Astrocyte (in vitro differentiated cells and primary cell): ENCODE measurements at regions not wholly inside any gene's neighbourhood (a gene's known extent, or its start where the extent isn't known, plus 50 kb on each side); places are given as distances from the start of the nearest gene placed in this dataset.

Source experiments
- DNase-seq: peaks from one replicate; pipeline ENCODE4 v3.0.0-alpha.2; 2010; ENCODE audit warnings: low read depth
- FAIRE-seq: peaks from 2 replicates; lab custom pipeline; 2011; peaks lifted over from hg19 to GRCh38; lab: Jason Lieb, UNC
- H2AFZ ChIP-seq: 2 replicates; pipeline ENCODE4 v1.6.0; 2012; ENCODE audit warnings: low read depth, low read length, inconsistent platforms
- H3K27ac ChIP-seq: 2 replicates; pipeline ENCODE4 v1.5.1; 2011; ENCODE audit warnings: low read depth, low read length, inconsistent platforms
- H3K27me3 ChIP-seq: 2 replicates; pipeline ENCODE4 v1.6.0; 2011; ENCODE audit warnings: low read length, inconsistent platforms; ENCODE audit not compliant: insufficient read depth
- H3K36me3 ChIP-seq: 2 replicates; pipeline ENCODE4 v1.5.1; 2011; ENCODE audit warnings: low read length, inconsistent platforms; ENCODE audit not compliant: insufficient read depth
- H3K4me1 ChIP-seq: 2 replicates; pipeline ENCODE4 v1.5.1; 2011; ENCODE audit warnings: low read length, inconsistent platforms; ENCODE audit not compliant: insufficient read depth
- H3K4me2 ChIP-seq: 2 replicates; pipeline ENCODE4 v1.6.0; 2012; ENCODE audit warnings: low read length, inconsistent platforms
- H3K4me3 ChIP-seq: 2 replicates; pipeline ENCODE4 v1.5.1; 2011; ENCODE audit warnings: low read depth, mild to moderate bottlenecking, low read length, inconsistent platforms; ENCODE audit not compliant: insufficient read depth
- H3K79me2 ChIP-seq: 2 replicates; pipeline ENCODE4 v1.6.0; 2012; ENCODE audit warnings: mild to moderate bottlenecking, low read length, inconsistent platforms; ENCODE audit not compliant: insufficient read depth
- H3K9ac ChIP-seq: 2 replicates; pipeline ENCODE4 v1.6.0; 2012; ENCODE audit warnings: mild to moderate bottlenecking, low read length, inconsistent platforms
- H3K9me3 ChIP-seq: 2 replicates; pipeline ENCODE4 v1.5.1; 2012; ENCODE audit warnings: low read depth, mild to moderate bottlenecking, low read length, inconsistent platforms; ENCODE audit not compliant: insufficient read depth
- H4K20me1 ChIP-seq: 2 replicates; pipeline ENCODE4 v1.6.0; 2012; ENCODE audit warnings: low read length, inconsistent platforms; ENCODE audit not compliant: insufficient read depth
- H3K27ac Mint-ChIP-seq: one replicate; pipeline ENCODE4 v1.8.0; 2021; ENCODE audit warnings: mild to moderate bottlenecking, mixed read lengths; ENCODE audit not compliant: unreplicated experiment
- H3K27me3 Mint-ChIP-seq: one replicate; pipeline ENCODE4 v1.8.0; 2021; ENCODE audit warnings: low read depth, mixed read lengths; ENCODE audit not compliant: unreplicated experiment
- H3K36me3 Mint-ChIP-seq: one replicate; pipeline ENCODE4 v1.8.0; 2021; ENCODE audit warnings: low read depth, mixed read lengths; ENCODE audit not compliant: unreplicated experiment
- H3K4me1 Mint-ChIP-seq: one replicate; pipeline ENCODE4 v1.8.0; 2021; ENCODE audit warnings: low read depth, mixed read lengths; ENCODE audit not compliant: unreplicated experiment
- H3K4me3 Mint-ChIP-seq: one replicate; pipeline ENCODE4 v1.8.0; 2021; ENCODE audit warnings: mild to moderate bottlenecking, moderate library complexity, mixed read lengths; ENCODE audit not compliant: unreplicated experiment
- H3K9me3 Mint-ChIP-seq: one replicate; pipeline ENCODE4 v1.8.0; 2021; ENCODE audit warnings: mild to moderate bottlenecking, mixed read lengths; ENCODE audit not compliant: unreplicated experiment
- CTCF ChIP-seq: IDR thresholded peaks from 2 replicates; pipeline ENCODE4 v1.5.1; 2011; ENCODE audit warnings: low read depth, mild to moderate bottlenecking, inconsistent platforms, low read length, moderate library complexity; ENCODE audit not compliant: insufficient read depth
- EZH2 ChIP-seq: IDR thresholded peaks from 2 replicates; pipeline ENCODE4 v1.6.1; 2012; ENCODE audit warnings: mild to moderate bottlenecking, low read length, inconsistent platforms; ENCODE audit not compliant: insufficient read depth

- H3K4me1 ChIP-seq = no peaks in the 10 kb centered on the region
- TF ChIP-seq CTCF (no peak), EZH2 (no peak)
- H3K79me2 ChIP-seq = no peaks in the 10 kb centered on the region
- H3K27ac ChIP-seq = no peak overlapping the region
- peaks cover 3% of the 10 kb centered on the region for H3K27me3 ChIP-seq
- no peak overlapping the region for H3K4me2 ChIP-seq
- no peak overlapping the region for H3K27ac Mint-ChIP-seq
- H3K36me3 Mint-ChIP-seq = no peaks in the 10 kb centered on the region
- peaks cover 2% of the 10 kb centered on the region for H3K4me1 Mint-ChIP-seq
- no peaks in the 10 kb centered on the region for H3K9me3 Mint-ChIP-seq
- H3K4me3 Mint-ChIP-seq = no peak overlapping the region
- no peaks in the 10 kb centered on the region for H4K20me1 ChIP-seq
- H3K9ac ChIP-seq = no peak overlapping the region
- FAIRE-seq (no peak), DNase-seq (no peak)
- no peak overlapping the region for H3K4me3 ChIP-seq
- H2AFZ ChIP-seq = no peak overlapping the region
- no peaks in the 10 kb centered on the region for H3K36me3 ChIP-seq
- no peaks in the 10 kb centered on the region for H3K27me3 Mint-ChIP-seq
- H3K9me3 ChIP-seq = no peaks in the 10 kb centered on the region
These were observed 127.9 kb upstream of the SLC30A5 start for GRCh38 chr5:68965926-68966325.

- Histone ChIP-seq H3K4me2 (no peak overlapping the region), H2AFZ (no peak overlapping the region), H3K9ac (no peak overlapping the region), H3K27ac (no peak overlapping the region), H3K9me3 (no peaks in the 10 kb centered on the region), H3K4me1 (no peaks in the 10 kb centered on the region), H3K4me3 (no peak overlapping the region), H3K79me2 (no peaks in the 10 kb centered on the region), H3K36me3 (no peaks in the 10 kb centered on the region), H3K27me3 (peaks cover 3% of the 10 kb centered on the region), H4K20me1 (no peaks in the 10 kb centered on the region)
- no peaks in the 10 kb centered on the region for H3K36me3 Mint-ChIP-seq
- DNase-seq (no peak), FAIRE-seq (no peak)
- no peak overlapping the region for H3K27ac Mint-ChIP-seq
- no peak overlapping the region for H3K4me3 Mint-ChIP-seq
- no peaks in the 10 kb centered on the region for H3K9me3 Mint-ChIP-seq
- H3K4me1 Mint-ChIP-seq = peaks cover 2% of the 10 kb centered on the region
- H3K27me3 Mint-ChIP-seq = no peaks in the 10 kb centered on the region
- TF ChIP-seq EZH2 = no peak
- no peak for TF ChIP-seq CTCF
These were observed 127.2 kb upstream of the SLC30A5 start for GRCh38 chr5:68966596-68966995.

- FAIRE-seq = no peak
- TF ChIP-seq CTCF (no peak), EZH2 (no peak)
- H3K27ac Mint-ChIP-seq = no peak overlapping the region
These were observed 125.4 kb upstream of the SLC30A5 start for GRCh38 chr5:68968429-68968828.

More at GRCh38 chr5:68968429-68968828, 125.4 kb upstream of the SLC30A5 start:
- Histone ChIP-seq H3K27ac (no peak overlapping the region), H4K20me1 (no peaks in the 10 kb centered on the region), H3K27me3 (peaks cover 3% of the 10 kb centered on the region), H3K79me2 (no peaks in the 10 kb centered on the region), H3K4me1 (no peaks in the 10 kb centered on the region), H3K4me3 (no peak overlapping the region), H3K36me3 (no peaks in the 10 kb centered on the region), H3K9ac (no peak overlapping the region), H3K9me3 (no peaks in the 10 kb centered on the region), H2AFZ (no peak overlapping the region), H3K4me2 (no peak overlapping the region)
- Mint-ChIP-seq H3K9me3 (peaks cover under 1% of the 10 kb centered on the region), H3K27me3 (no peaks in the 10 kb centered on the region), H3K4me3 (no peak overlapping the region), H3K36me3 (no peaks in the 10 kb centered on the region), H3K4me1 (no peaks in the 10 kb centered on the region)
- DNase-seq = no peak
